ENCODE measurements at regions not wholly inside any gene's neighbourhood (a gene's known extent, or its start where the extent isn't known, plus 50 kb on each side); places are given as distances from the start of the nearest gene placed in this dataset.
"Not testable (repeated sequence)": the region's sequence is repeated elsewhere in the genome, so short reads cannot be mapped to it uniquely, and the experiment has no call there.

GRCh38 chr17:70919241-70919640 is 749.9 kb downstream of the KCNJ2 start:
- DNase-seq = no peak

- no peak for DNase-seq
Observed at GRCh38 chr17:70920416-70920815, 751.1 kb downstream of the KCNJ2 start.

- no peak for DNase-seq
Observed at GRCh38 chr17:70922268-70922667, 752.9 kb downstream of the KCNJ2 start.

- DNase-seq = no peak
Observed at GRCh38 chr17:70924776-70925175, 755.4 kb downstream of the KCNJ2 start.

GRCh38 chr17:70929226-70929625 is 759.9 kb downstream of the KCNJ2 start:
- no peak for DNase-seq

GRCh38 chr17:70934231-70934630 is 764.9 kb downstream of the KCNJ2 start:
- DNase-seq = no peak

GRCh38 chr17:70934835-70935234 is 765.5 kb downstream of the KCNJ2 start:
- no peak for DNase-seq

- DNase-seq = no peak
Observed at GRCh38 chr17:70936724-70937123, 767.4 kb downstream of the KCNJ2 start.

- DNase-seq = no peak
Observed at GRCh38 chr17:70938336-70938735, 769.0 kb downstream of the KCNJ2 start.

GRCh38 chr17:70945386-70945785 is 776.1 kb downstream of the KCNJ2 start:
- no peak for DNase-seq

GRCh38 chr17:70947215-70947614 is 777.9 kb downstream of the KCNJ2 start:
- no peak for DNase-seq

- no peak for DNase-seq
Observed at GRCh38 chr17:70947636-70948565, 778.6 kb downstream of the KCNJ2 start.

- not testable (repeated sequence) for DNase-seq
Observed at GRCh38 chr17:70953140-70953539, 783.8 kb downstream of the KCNJ2 start.

GRCh38 chr17:70955441-70955840 is 786.1 kb downstream of the KCNJ2 start:
- DNase-seq = no peak

GRCh38 chr17:70956726-70957125 is 787.4 kb downstream of the KCNJ2 start:
- no peak for DNase-seq

GRCh38 chr17:70961341-70961740 is 792.0 kb downstream of the KCNJ2 start:
- DNase-seq = no peak

- DNase-seq = no peak
Observed at GRCh38 chr17:70968302-70968701, 799.0 kb downstream of the KCNJ2 start.

GRCh38 chr17:70969521-70970034 is 800.2 kb downstream of the KCNJ2 start:
- DNase-seq = no peak

- DNase-seq = no peak
Observed at GRCh38 chr17:70976447-70976846, 807.1 kb downstream of the KCNJ2 start.

GRCh38 chr17:70984873-70985272 is 815.5 kb downstream of the KCNJ2 start:
- DNase-seq = no peak

GRCh38 chr17:70987867-70988340 is 818.6 kb downstream of the KCNJ2 start:
- no peak for DNase-seq

GRCh38 chr17:70988622-70989021 is 819.3 kb downstream of the KCNJ2 start:
- no peak for DNase-seq

- DNase-seq = no peak
Observed at GRCh38 chr17:70989280-70989679, 819.9 kb downstream of the KCNJ2 start.
